SH-SY5Y (cell line): ENCODE measurements at regions not wholly inside any gene's neighbourhood (a gene's known extent, or its start where the extent isn't known, plus 50 kb on each side); places are given as distances from the start of the nearest gene placed in this dataset.

Experiments used
- GATA2 ChIP-seq: IDR thresholded peaks from 2 replicates; pipeline ENCODE4 v1.6.1; 2011; ENCODE audit warnings: mild to moderate bottlenecking, low read depth, low read length
- GATA3 ChIP-seq: IDR thresholded peaks from 2 replicates; pipeline ENCODE4 v1.6.1; 2011; ENCODE audit warnings: low read depth, mild to moderate bottlenecking, low read length, moderate library complexity

DNA sequence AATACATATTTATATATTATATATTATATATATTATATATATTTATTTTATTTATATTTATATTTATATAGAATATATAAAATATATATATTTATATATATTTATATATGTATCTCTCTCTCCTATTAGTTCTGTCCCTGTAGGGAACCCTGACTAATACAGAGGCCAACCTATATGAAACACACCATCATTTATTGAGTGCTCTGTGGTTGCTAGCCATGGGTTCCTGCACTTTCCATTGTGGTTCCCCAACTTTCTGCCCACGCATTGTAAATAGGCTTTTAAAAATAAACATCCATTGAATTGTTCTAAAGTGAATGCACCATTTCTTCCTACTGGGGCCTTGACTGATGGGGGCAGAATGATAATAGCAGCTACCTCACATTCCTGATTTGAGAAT lies 93.8 kb upstream of the SESN3 start:
- no peak for TF ChIP-seq GATA2
- no peak for TF ChIP-seq GATA3
